K562 (cell line): ENCODE measurements at regions not wholly inside any gene's neighbourhood (a gene's known extent, or its start where the extent isn't known, plus 50 kb on each side); places are given as distances from the start of the nearest gene placed in this dataset.

Experiments
- ATAC-seq: fragments of 200-7000 bp; cut with Tn5 transposase; 3 replicates; pipeline ENCODE4 v1.9.1; 2020; ENCODE audit warnings: moderate library complexity
- BruUV-seq: library from RNA; stranded (reverse); fragments of 400-500 nt; replicated peaks from 2 replicates; lab custom pipeline; 2021; lab: Mats Ljungman, UMichigan
- CTCF ChIA-PET: fragments of 300-600 bp; formaldehyde crosslinking; extraction: SDS; loops from one replicate; lab custom pipeline; 2021; ENCODE audit warnings: low intra/inter-chr PET ratio; lab: Yijun Ruan, JAX
- POLR2A ChIA-PET: fragments of 300-600, 350-650 bp; sonication (Branson Sonifier 250); formaldehyde crosslinking; extraction: SDS; loops from one replicate; lab custom pipeline; 2021; ENCODE audit warnings: antibody characterized with exemption, inconsistent platforms; lab: Yijun Ruan, JAX
- DNase-seq, 4 experiments: peaks; one replicate each; pipeline versions ENCODE4 v3.0.0 to v3.0.0-alpha.2; 2011 to 2018; ENCODE audit warnings: low spot score in 3 of 4, mixed read lengths in 3 of 4; ENCODE audit errors: extremely low read depth in 1 of 4
- FAIRE-seq: peaks from 2 replicates; lab custom pipeline; 2011; peaks lifted over from hg19 to GRCh38; lab: Jason Lieb, UNC
- H2AFZ ChIP-seq: 2 replicates; pipeline ENCODE4 v1.6.0; 2011; ENCODE audit warnings: low read depth, low read length, control low read depth, inconsistent platforms
- H3K27ac ChIP-seq: fragments of 200-600 bp; 3 replicates; pipeline ENCODE4 v1.8.0; 2011; ENCODE audit warnings: low read depth, mild to moderate bottlenecking, control low read depth, inconsistent platforms, low read length, moderate library complexity, mixed read lengths; ENCODE audit errors: extremely low read depth
- H3K27me3 ChIP-seq, 2 experiments: fragments of 300-600 bp in 1 of 2; 2 replicates in 1 of 2; 3 replicates in 1 of 2; pipeline versions ENCODE4 v1.6.0 to v1.8.0; 2011; ENCODE audit warnings: inconsistent platforms in 2 of 2, low read length in 2 of 2, mild to moderate bottlenecking in 1 of 2, mixed read lengths in 1 of 2, moderate library complexity in 1 of 2; ENCODE audit not compliant: control insufficient read depth in 2 of 2, insufficient read depth in 2 of 2
- H3K36me3 ChIP-seq: fragments of 300-600 bp; 3 replicates; pipeline ENCODE4 v1.8.0; 2011; ENCODE audit warnings: mild to moderate bottlenecking, low read length, inconsistent platforms; ENCODE audit not compliant: control insufficient read depth, insufficient read depth
- H3K4me1 ChIP-seq, 2 experiments: fragments of 200-600 bp in 1 of 2; replicated peaks in 1 of 2; 2 replicates in 1 of 2; 3 replicates in 1 of 2; pipeline versions ENCODE4 v1.5.1 to v1.8.0; 2011; ENCODE audit warnings: inconsistent platforms in 2 of 2, low read length in 2 of 2, mild to moderate bottlenecking in 1 of 2, mixed read lengths in 1 of 2, moderate library complexity in 1 of 2; ENCODE audit not compliant: control insufficient read depth in 2 of 2, insufficient read depth in 2 of 2
- H3K4me2 ChIP-seq: 2 replicates; pipeline ENCODE4 v1.6.1; 2011; ENCODE audit warnings: low read length, control low read depth, inconsistent platforms, mixed read lengths; ENCODE audit not compliant: insufficient read depth
- H3K4me3 ChIP-seq: fragments of 200-600 bp; sonication (generic), shearing (Covaris generic); 2 replicates; pipeline ENCODE4 v1.5.1; 2016; ENCODE audit warnings: control low read depth, inconsistent platforms
- H3K79me2 ChIP-seq: fragments of 200-600 bp; 3 replicates; pipeline ENCODE4 v1.8.0; 2011; ENCODE audit warnings: low read length, inconsistent platforms; ENCODE audit not compliant: control insufficient read depth, insufficient read depth
- H3K9ac ChIP-seq, 2 experiments: 2 replicates each; pipeline versions ENCODE4 v1.6.0 to v1.6.1; 2011; ENCODE audit warnings: low read depth in 2 of 2, low read length in 2 of 2, control low read depth in 1 of 2, inconsistent platforms in 1 of 2, mild to moderate bottlenecking in 1 of 2, mixed read lengths in 1 of 2; ENCODE audit not compliant: insufficient read depth in 1 of 2
- H3K9me1 ChIP-seq: one replicate; pipeline ENCODE4 v1.6.0; 2011; ENCODE audit warnings: inconsistent platforms, mild to moderate bottlenecking, low read length, moderate library complexity; ENCODE audit not compliant: control insufficient read depth, insufficient read depth
- H3K9me3 ChIP-seq: replicated peaks from 2 replicates; pipeline ENCODE4 v1.5.1; 2011; ENCODE audit warnings: low read depth, low read length, inconsistent platforms; ENCODE audit not compliant: control insufficient read depth, insufficient read depth
- H4K20me1 ChIP-seq: replicated peaks from 2 replicates; pipeline ENCODE4 v1.6.1; 2011; ENCODE audit warnings: low read length, inconsistent platforms, mixed read lengths; ENCODE audit not compliant: control insufficient read depth, insufficient read depth
- DLX4 ChIP-seq: fragments of 250-450 bp; sonication (Bioruptor Pico); IDR thresholded peaks from 2 replicates; pipeline ENCODE4 v1.6.1; 2021; ENCODE audit warnings: mild to moderate bottlenecking
- DPF2 ChIP-seq: fragments of 450-650 bp; IDR thresholded peaks from 2 replicates; pipeline ENCODE4 v1.6.1; 2016
- ELK1 ChIP-seq: sonication (generic); formaldehyde crosslinking; IDR thresholded peaks from 2 replicates; pipeline ENCODE4 v1.8.1; 2022; ENCODE audit warnings: missing genetic modification reagents
- FOXK1 ChIP-seq: sonication (generic); formaldehyde crosslinking; IDR thresholded peaks from 2 replicates; pipeline ENCODE4 v1.8.0; 2022; ENCODE audit warnings: missing genetic modification reagents, mild to moderate bottlenecking, borderline replicate concordance
- RNF2 ChIP-seq: sonication (generic); IDR thresholded peaks from 2 replicates; pipeline ENCODE4 v1.6.1; 2016
- ZMIZ1 ChIP-seq, 2 experiments: fragments of 150-350 bp in 1 of 2; IDR thresholded peaks; 2 replicates each; pipeline ENCODE4 v1.6.1; 2012 to 2016; ENCODE audit warnings: low read depth in 2 of 2, low read length in 2 of 2, mild to moderate bottlenecking in 1 of 2, moderate library complexity in 1 of 2
- ZNF239 ChIP-seq: fragments of 250-450 bp; sonication (Bioruptor Pico); IDR thresholded peaks from 2 replicates; pipeline ENCODE4 v1.4.0; 2020; ENCODE audit warnings: mild to moderate bottlenecking
- ZNF592 ChIP-seq: fragments of 450-650 bp; IDR thresholded peaks from 2 replicates; pipeline ENCODE4 v1.6.1; 2017; ENCODE audit warnings: antibody characterized with exemption, mild to moderate bottlenecking
- ZNF609 ChIP-seq: sonication (generic); formaldehyde crosslinking; IDR thresholded peaks from 2 replicates; pipeline ENCODE4 v1.8.1; 2023; ENCODE audit warnings: missing genetic modification reagents, mild to moderate bottlenecking, borderline replicate concordance
- in situ Hi-C: fragments of 300-500 bp; cut with MboI; formaldehyde crosslinking; loops from 4 replicates; pipeline ENCODE4 v1.15.0; 2018; ENCODE audit warnings: inconsistent platforms, mixed read lengths
- intact Hi-C: fragments of 100-400 bp; cut with micrococcal nuclease; formaldehyde crosslinking; loops from 2 replicates; pipeline ENCODE4 v1.14.2; 2022

GRCh38 chr5:109273594-109273993 lies 136.2 kb downstream of the PJA2 start:
- ChIA-PET POLR2A (no interaction called here), CTCF (no interaction called here)
- Histone ChIP-seq H3K4me3 (no peak overlapping the region), H3K4me2 (no peak overlapping the region), H4K20me1 (no peaks in the 10 kb centered on the region), H3K36me3 (no peaks in the 10 kb centered on the region), H3K9me1 (no peaks in the 10 kb centered on the region), H3K27me3 (no peaks in the 10 kb centered on the region), H2AFZ (no peak overlapping the region), H3K79me2 (no peaks in the 10 kb centered on the region), H3K9me3 (no peaks in the 10 kb centered on the region), H3K27ac (no peak overlapping the region), H3K9ac (no peak overlapping the region), H3K4me1 (no peaks in the 10 kb centered on the region)
- intact Hi-C loops (no loop called here), in situ Hi-C loops (no loop called here)
- DNase-seq (no peak), FAIRE-seq (no peak), ATAC-seq (no peak)
- no TSS peak for BruUV-seq
- no peak for TF ChIP-seq ZNF592
- TF ChIP-seq ZMIZ1 (IDR thresholded peaks at IDR 0.05; ENCODE audit: low read depth in 2 of 2, low read length in 2 of 2) = no peak
- TF ChIP-seq RNF2 = no peak
- TF ChIP-seq ZNF609 (CRISPR knock-in tag) = no peak
- no peak for TF ChIP-seq ELK1 (CRISPR knock-in tag)
- TF ChIP-seq DPF2 = no peak
- TF ChIP-seq ZNF239 (CRISPR knock-in tag) = no peak
- TF ChIP-seq DLX4 (CRISPR knock-in tag) = no peak
- TF ChIP-seq FOXK1 (CRISPR knock-in tag) = no peak
